CD4-positive, CD25-positive, alpha-beta regulatory T cell (primary cell): ENCODE measurements at regions not wholly inside any gene's neighbourhood (a gene's known extent, or its start where the extent isn't known, plus 50 kb on each side); places are given as distances from the start of the nearest gene placed in this dataset.

Experiments used
- ATAC-seq, 2 donors: fragments of 150-1000 bp; cut with Tn5 transposase; one replicate each; pipeline ENCODE4 v1.10.0; 2021; ENCODE audit warnings: low read depth in 2 of 2, moderate number of reproducible peaks in 2 of 2, moderate library complexity in 1 of 2
- DNase-seq, 3 donors: peaks; one replicate each; pipeline versions ENCODE4 v3.0.0 to v3.0.0-alpha.2; 2012 to 2022; ENCODE audit warnings: mixed read lengths in 1 of 3
- H3K27ac ChIP-seq: one replicate; pipeline ENCODE4 v1.7.0; 2013; ENCODE audit warnings: mild to moderate bottlenecking, low read length; ENCODE audit not compliant: insufficient read depth, poor library complexity, severe bottlenecking
- H3K27me3 ChIP-seq: one replicate; pipeline ENCODE4 v1.7.0; 2013; ENCODE audit warnings: low read length; ENCODE audit not compliant: control insufficient read depth, insufficient read depth
- H3K36me3 ChIP-seq: one replicate; pipeline ENCODE4 v1.7.0; 2013; ENCODE audit warnings: mild to moderate bottlenecking, low read length, moderate library complexity; ENCODE audit not compliant: control insufficient read depth, insufficient read depth
- H3K4me1 ChIP-seq: 2 replicates; pipeline ENCODE4 v1.7.0; 2013; ENCODE audit warnings: mild to moderate bottlenecking, low read length; ENCODE audit not compliant: insufficient read depth, control insufficient read depth, poor library complexity, severe bottlenecking
- H3K4me3 ChIP-seq: one replicate; pipeline ENCODE4 v1.7.0; 2013; ENCODE audit warnings: low read depth, mild to moderate bottlenecking, low read length, moderate library complexity
- H3K9me3 ChIP-seq, 2 experiments: 1 replicate in 1 of 2; 2 replicates in 1 of 2; pipeline ENCODE4 v1.7.0; 2013; ENCODE audit warnings: low read length in 2 of 2, mild to moderate bottlenecking in 1 of 2, moderate library complexity in 1 of 2; ENCODE audit not compliant: control insufficient read depth in 2 of 2
- H3K27ac Mint-ChIP-seq, 3 donors: one replicate each; pipeline ENCODE4 v1.8.0; 2020 to 2022; ENCODE audit warnings: mild to moderate bottlenecking in 3 of 3, mixed read lengths in 3 of 3, moderate library complexity in 2 of 3
- H3K27me3 Mint-ChIP-seq: one replicate; pipeline ENCODE4 v1.8.0; 2022; ENCODE audit warnings: mild to moderate bottlenecking, mixed read lengths
- H3K36me3 Mint-ChIP-seq: one replicate; pipeline ENCODE4 v1.8.0; 2020; ENCODE audit warnings: mixed read lengths
- H3K4me1 Mint-ChIP-seq, 4 donors: one replicate each; pipeline ENCODE4 v1.8.0; 2020 to 2022; ENCODE audit warnings: mixed read lengths in 4 of 4, mild to moderate bottlenecking in 1 of 4
- H3K4me3 Mint-ChIP-seq, 4 donors: one replicate each; pipeline ENCODE4 v1.8.0; 2020 to 2022; ENCODE audit warnings: mild to moderate bottlenecking in 4 of 4, mixed read lengths in 4 of 4, moderate library complexity in 3 of 4
- H3K9me3 Mint-ChIP-seq, 7 donors: one replicate each; pipeline ENCODE4 v1.8.0; 2020 to 2022; ENCODE audit warnings: mixed read lengths in 7 of 7, mild to moderate bottlenecking in 3 of 7, moderate library complexity in 2 of 7

DNA sequence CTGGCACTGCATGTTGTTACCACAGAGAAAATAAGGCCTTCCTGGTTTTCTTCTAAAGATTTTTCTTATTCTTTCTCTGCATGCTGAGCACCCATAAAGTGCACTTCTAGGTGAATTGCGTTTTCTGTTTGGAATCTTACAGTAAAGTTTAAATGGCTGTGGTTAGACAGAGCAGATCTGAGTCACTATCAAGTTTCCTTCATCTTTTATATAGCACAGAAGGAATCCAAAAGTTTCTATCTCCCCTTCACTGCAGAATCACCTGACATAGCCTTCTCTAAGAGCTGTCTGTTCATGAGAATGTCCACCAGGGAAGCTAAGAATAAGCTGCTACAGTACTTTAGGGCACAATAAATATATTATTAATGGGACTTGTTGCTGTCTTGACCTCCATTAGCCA is 455.5 kb upstream of the FAM241A start:
- Mint-ChIP-seq H3K9me3 (peaks cover 0 to 10% (median 0%) of the 10 kb centered on the region in 7 donors), H3K4me3 (no peak overlapping the region), H3K27ac (no peak overlapping the region), H3K36me3 (no peaks in the 10 kb centered on the region), H3K27me3 (no peaks in the 10 kb centered on the region), H3K4me1 (no peaks in the 10 kb centered on the region)
- DNase-seq = no peak
- Histone ChIP-seq H3K9me3 (no peaks in the 10 kb centered on the region), H3K27ac (no peak overlapping the region), H3K4me3 (no peak overlapping the region), H3K36me3 (no peaks in the 10 kb centered on the region), H3K4me1 (no peaks in the 10 kb centered on the region), H3K27me3 (no peaks in the 10 kb centered on the region)
- ATAC-seq = no peak

DNA sequence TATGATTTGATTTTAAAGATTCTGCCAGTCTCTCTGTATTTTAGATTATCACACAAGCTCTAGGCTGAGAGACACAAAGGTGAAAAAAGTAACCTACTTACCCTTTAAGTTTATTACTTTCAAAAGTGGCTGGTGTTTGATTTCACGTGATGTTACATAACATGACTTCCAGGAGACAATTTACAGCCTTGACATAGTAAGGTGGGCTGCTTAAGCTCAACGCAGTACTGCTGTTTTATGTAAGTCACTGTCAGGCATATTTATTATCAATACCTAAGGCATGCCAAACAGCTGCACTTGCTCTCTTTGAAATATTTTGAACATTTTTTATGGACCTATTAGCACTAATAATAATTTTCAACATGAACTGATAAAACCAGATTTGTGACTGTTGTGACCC is 451.5 kb upstream of the FAM241A start:
- H3K9me3 Mint-ChIP-seq = peaks cover 0 to 10% (median 0%) of the 10 kb centered on the region in 7 donors
- Histone ChIP-seq H3K27me3 (no peaks in the 10 kb centered on the region), H3K36me3 (no peaks in the 10 kb centered on the region), H3K27ac (no peak overlapping the region), H3K4me3 (no peak overlapping the region), H3K9me3 (no peaks in the 10 kb centered on the region), H3K4me1 (no peaks in the 10 kb centered on the region)
- H3K27ac Mint-ChIP-seq = no peak overlapping the region
- no peaks in the 10 kb centered on the region for H3K27me3 Mint-ChIP-seq
- no peak for ATAC-seq
- H3K4me3 Mint-ChIP-seq = no peak overlapping the region
- no peaks in the 10 kb centered on the region for H3K4me1 Mint-ChIP-seq
- DNase-seq = no peak
- no peaks in the 10 kb centered on the region for H3K36me3 Mint-ChIP-seq

- no peaks in the 10 kb centered on the region for H3K36me3 ChIP-seq
- H3K9me3 ChIP-seq = no peaks in the 10 kb centered on the region
- Mint-ChIP-seq H3K4me3 (no peak overlapping the region), H3K36me3 (no peaks in the 10 kb centered on the region), H3K27me3 (no peaks in the 10 kb centered on the region), H3K27ac (no peak overlapping the region), H3K4me1 (no peaks in the 10 kb centered on the region), H3K9me3 (peaks cover 0 to 6% (median 0%) of the 10 kb centered on the region in 7 donors)
- H3K27ac ChIP-seq = no peak overlapping the region
- H3K4me1 ChIP-seq = no peaks in the 10 kb centered on the region
- no peak overlapping the region for H3K4me3 ChIP-seq
- H3K27me3 ChIP-seq = no peaks in the 10 kb centered on the region
- no peak for DNase-seq
- no peak for ATAC-seq
Observed at GRCh38 chr4:111695677-111696076, 449.6 kb upstream of the FAM241A start.

DNA sequence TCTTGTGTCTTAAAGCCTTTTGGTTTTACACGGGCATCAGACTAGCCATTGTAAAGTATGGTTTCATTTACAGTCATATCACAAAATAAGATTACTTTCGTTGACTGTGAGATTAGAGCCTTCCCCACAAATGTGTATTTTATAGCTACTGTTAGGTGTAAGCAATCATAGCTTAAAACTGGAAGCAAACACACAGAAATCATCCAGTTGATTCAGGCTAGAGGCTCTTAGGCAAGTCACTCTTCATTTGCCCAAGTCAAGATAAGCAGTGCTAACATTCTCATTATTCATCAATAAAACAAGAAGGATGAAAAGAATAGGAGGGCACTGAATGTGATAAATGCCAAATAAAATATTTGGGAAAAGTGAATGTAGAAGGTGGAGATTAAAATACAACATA is 448.7 kb upstream of the FAM241A start:
- H3K27me3 Mint-ChIP-seq = no peaks in the 10 kb centered on the region
- ATAC-seq (no peak), DNase-seq (no peak)
- Histone ChIP-seq H3K9me3 (no peaks in the 10 kb centered on the region), H3K4me3 (no peak overlapping the region), H3K36me3 (no peaks in the 10 kb centered on the region), H3K27me3 (no peaks in the 10 kb centered on the region), H3K4me1 (no peaks in the 10 kb centered on the region), H3K27ac (no peak overlapping the region)
- no peak overlapping the region for H3K4me3 Mint-ChIP-seq
- H3K36me3 Mint-ChIP-seq = no peaks in the 10 kb centered on the region
- H3K27ac Mint-ChIP-seq = no peak overlapping the region
- H3K4me1 Mint-ChIP-seq = no peaks in the 10 kb centered on the region
- H3K9me3 Mint-ChIP-seq = peaks cover 0 to 4% (median 0%) of the 10 kb centered on the region in 7 donors

GRCh38 chr4:111697176-111697942 is 447.9 kb upstream of the FAM241A start:
- no peaks in the 10 kb centered on the region for H3K36me3 ChIP-seq
- no peak overlapping the region for H3K4me3 ChIP-seq
- H3K27ac ChIP-seq = no peak overlapping the region
- no peak overlapping the region for H3K4me3 Mint-ChIP-seq
- no peaks in the 10 kb centered on the region for H3K27me3 Mint-ChIP-seq
- no peaks in the 10 kb centered on the region for H3K9me3 ChIP-seq
- H3K27me3 ChIP-seq = no peaks in the 10 kb centered on the region
- H3K27ac Mint-ChIP-seq = no peak overlapping the region
- peaks cover 0 to 1% (median 0%) of the 10 kb centered on the region in 7 donors for H3K9me3 Mint-ChIP-seq
- no peaks in the 10 kb centered on the region for H3K36me3 Mint-ChIP-seq
- no peak for ATAC-seq
- DNase-seq = no peak
- no peaks in the 10 kb centered on the region for H3K4me1 Mint-ChIP-seq
- no peaks in the 10 kb centered on the region for H3K4me1 ChIP-seq

- Histone ChIP-seq H3K4me3 (no peak overlapping the region), H3K4me1 (no peaks in the 10 kb centered on the region), H3K36me3 (no peaks in the 10 kb centered on the region), H3K27ac (no peak overlapping the region), H3K9me3 (no peaks in the 10 kb centered on the region), H3K27me3 (no peaks in the 10 kb centered on the region)
- no peaks in the 10 kb centered on the region for H3K4me1 Mint-ChIP-seq
- no peak for DNase-seq
- H3K4me3 Mint-ChIP-seq = no peak overlapping the region
- no peaks in the 10 kb centered on the region for H3K36me3 Mint-ChIP-seq
- H3K27me3 Mint-ChIP-seq = no peaks in the 10 kb centered on the region
- H3K9me3 Mint-ChIP-seq = peaks cover 0 to 1% (median 0%) of the 10 kb centered on the region in 7 donors
- ATAC-seq = no peak
- H3K27ac Mint-ChIP-seq = no peak overlapping the region
Observed at GRCh38 chr4:111698361-111698760, 446.9 kb upstream of the FAM241A start.

GRCh38 chr4:111699165-111699564 is 446.1 kb upstream of the FAM241A start:
- H3K9me3 Mint-ChIP-seq = peaks cover 0 to 1% (median 0%) of the 10 kb centered on the region in 7 donors
- Histone ChIP-seq H3K4me1 (no peaks in the 10 kb centered on the region), H3K4me3 (no peak overlapping the region), H3K27me3 (no peaks in the 10 kb centered on the region), H3K9me3 (no peaks in the 10 kb centered on the region), H3K27ac (no peak overlapping the region), H3K36me3 (no peaks in the 10 kb centered on the region)
- no peak overlapping the region for H3K27ac Mint-ChIP-seq
- DNase-seq (no peak), ATAC-seq (no peak)
- H3K36me3 Mint-ChIP-seq = no peaks in the 10 kb centered on the region
- H3K4me3 Mint-ChIP-seq = no peak overlapping the region
- H3K27me3 Mint-ChIP-seq = no peaks in the 10 kb centered on the region
- no peaks in the 10 kb centered on the region for H3K4me1 Mint-ChIP-seq

GRCh38 chr4:111701102-111701501 is 444.2 kb upstream of the FAM241A start:
- Histone ChIP-seq H3K36me3 (no peaks in the 10 kb centered on the region), H3K4me3 (no peak overlapping the region), H3K4me1 (no peaks in the 10 kb centered on the region), H3K27me3 (no peaks in the 10 kb centered on the region), H3K27ac (no peak overlapping the region), H3K9me3 (no peaks in the 10 kb centered on the region)
- Mint-ChIP-seq H3K9me3 (peaks cover 0 to 1% (median 0%) of the 10 kb centered on the region in 7 donors), H3K4me3 (no peak overlapping the region), H3K27me3 (no peaks in the 10 kb centered on the region), H3K4me1 (no peaks in the 10 kb centered on the region), H3K36me3 (no peaks in the 10 kb centered on the region), H3K27ac (no peak overlapping the region)
- DNase-seq (no peak), ATAC-seq (no peak)
